ENCODE measurements at regions not wholly inside any gene's neighbourhood (a gene's known extent, or its start where the extent isn't known, plus 50 kb on each side); places are given as distances from the start of the nearest gene placed in this dataset.
A peak's percentile ranks its signal among the peaks of the same experiment; 100 is the strongest.
"Not testable (repeated sequence)": the region's sequence is repeated elsewhere in the genome, so short reads cannot be mapped to it uniquely, and the experiment has no call there.

- DNase-seq (ENCODE audit: low spot score): no peak
Observed at GRCh38 chr15:100720406-100720967, 118.1 kb downstream of the ASB7 start.

GRCh38 chr15:100721758-100722550 is 119.6 kb downstream of the ASB7 start:
- peak; percentile 77 for DNase-seq (ENCODE audit: low spot score)

GRCh38 chr15:100722551-100723314 is 120.3 kb downstream of the ASB7 start:
- DNase-seq (ENCODE audit: low spot score): no peak

- no peak for DNase-seq (ENCODE audit: low spot score)
Observed at GRCh38 chr15:100723315-100723801, 121.0 kb downstream of the ASB7 start.

DNA sequence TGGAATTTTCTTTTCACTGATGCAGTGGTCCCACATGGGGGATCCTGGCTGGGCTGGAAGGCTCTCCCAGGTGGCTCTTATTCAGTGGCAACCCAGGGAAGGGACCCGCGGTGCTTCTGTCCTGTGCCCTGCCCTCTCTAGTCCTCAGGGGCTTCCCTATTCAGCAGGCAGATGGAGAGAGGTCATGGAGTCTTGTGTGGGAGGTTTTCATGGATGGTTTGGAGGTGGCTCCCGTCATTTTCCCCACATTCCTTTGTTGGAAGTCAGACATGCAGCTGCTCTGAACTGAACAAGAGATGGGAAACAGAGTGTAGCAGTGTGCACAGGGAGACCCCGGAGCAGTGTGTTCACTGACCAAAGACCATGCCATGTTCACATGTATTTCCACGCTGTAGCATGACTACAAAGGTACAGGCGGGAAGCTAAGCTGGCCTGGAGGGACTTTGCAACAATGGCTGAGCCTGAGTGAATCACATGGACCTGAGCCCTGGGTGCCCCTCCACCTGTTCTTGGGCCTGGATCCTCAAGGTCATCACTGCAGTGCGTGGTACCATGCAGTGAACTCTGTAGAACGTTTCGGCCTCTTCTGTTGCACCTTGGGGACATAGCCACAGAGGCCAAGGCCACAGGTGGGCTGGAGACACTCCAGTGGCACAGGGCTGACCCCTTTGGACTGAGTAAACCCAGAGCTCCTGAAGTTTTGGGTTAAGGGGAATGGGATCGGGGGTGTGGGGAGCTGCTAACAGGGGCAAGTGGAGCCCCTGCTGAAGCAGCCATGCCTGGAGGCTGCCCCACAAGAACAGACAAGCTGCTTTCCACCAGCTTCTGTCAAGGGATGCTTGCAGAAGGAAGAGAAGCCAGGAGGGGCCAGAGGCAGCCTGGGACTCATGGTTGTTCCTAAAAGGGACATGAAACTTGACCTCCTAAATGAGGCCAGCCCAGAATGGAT is 123.0 kb downstream of the ASB7 start:
- DNase-seq (ENCODE audit: low spot score): peak; percentile 75

DNA sequence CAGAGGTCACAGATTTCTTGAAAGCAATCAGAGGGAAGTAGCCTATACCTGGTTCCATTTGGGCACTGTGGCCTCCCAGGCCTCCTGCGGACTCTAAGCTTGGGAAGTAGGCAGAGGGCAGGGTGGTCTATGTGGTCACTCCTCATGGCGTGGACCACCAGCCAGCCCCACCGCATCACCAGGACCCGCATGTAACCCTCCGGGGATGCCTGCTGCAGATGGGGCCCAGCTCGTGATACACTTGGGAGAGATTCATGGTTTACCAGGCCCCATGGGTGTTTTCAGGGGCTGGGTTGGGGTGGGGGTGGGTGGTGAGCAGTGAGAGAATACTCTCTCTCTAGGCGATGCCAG is 123.7 kb downstream of the ASB7 start:
- DNase-seq (ENCODE audit: low spot score): no peak

GRCh38 chr15:100726421-100727190 is 124.2 kb downstream of the ASB7 start:
- DNase-seq (ENCODE audit: low spot score): peak; percentile 53

GRCh38 chr15:100727291-100727851 is 125.0 kb downstream of the ASB7 start:
- DNase-seq (ENCODE audit: low spot score): peak; percentile 73

GRCh38 chr15:100728371-100729201 is 126.2 kb downstream of the ASB7 start:
- DNase-seq (ENCODE audit: low spot score): peak; percentile 73

- peak; percentile 78 for DNase-seq (ENCODE audit: low spot score)
Observed at GRCh38 chr15:100729461-100729860, 127.1 kb downstream of the ASB7 start.

DNA sequence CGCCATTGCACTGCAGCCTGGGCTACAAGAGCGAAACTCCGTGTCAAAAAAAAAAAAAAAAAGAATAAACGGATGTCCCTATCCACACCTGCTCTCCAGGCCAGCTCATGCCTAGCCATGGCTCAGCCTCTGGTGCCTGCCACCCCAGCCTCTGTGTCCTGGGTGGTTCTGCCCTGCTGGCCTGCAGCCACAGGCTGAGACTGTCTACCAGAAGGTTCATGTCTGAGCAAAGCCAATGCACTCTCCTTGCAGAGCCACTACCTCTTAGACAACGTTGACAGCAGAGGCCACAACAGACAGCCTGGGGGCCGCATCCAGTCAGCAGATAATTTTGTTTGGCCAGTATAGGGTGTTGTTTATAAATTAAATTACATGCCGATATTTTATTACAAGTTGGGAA is 127.7 kb downstream of the ASB7 start:
- DNase-seq (ENCODE audit: low spot score): no peak

GRCh38 chr15:100730655-100731266 is 128.4 kb downstream of the ASB7 start:
- no peak for DNase-seq (ENCODE audit: low spot score)

DNA sequence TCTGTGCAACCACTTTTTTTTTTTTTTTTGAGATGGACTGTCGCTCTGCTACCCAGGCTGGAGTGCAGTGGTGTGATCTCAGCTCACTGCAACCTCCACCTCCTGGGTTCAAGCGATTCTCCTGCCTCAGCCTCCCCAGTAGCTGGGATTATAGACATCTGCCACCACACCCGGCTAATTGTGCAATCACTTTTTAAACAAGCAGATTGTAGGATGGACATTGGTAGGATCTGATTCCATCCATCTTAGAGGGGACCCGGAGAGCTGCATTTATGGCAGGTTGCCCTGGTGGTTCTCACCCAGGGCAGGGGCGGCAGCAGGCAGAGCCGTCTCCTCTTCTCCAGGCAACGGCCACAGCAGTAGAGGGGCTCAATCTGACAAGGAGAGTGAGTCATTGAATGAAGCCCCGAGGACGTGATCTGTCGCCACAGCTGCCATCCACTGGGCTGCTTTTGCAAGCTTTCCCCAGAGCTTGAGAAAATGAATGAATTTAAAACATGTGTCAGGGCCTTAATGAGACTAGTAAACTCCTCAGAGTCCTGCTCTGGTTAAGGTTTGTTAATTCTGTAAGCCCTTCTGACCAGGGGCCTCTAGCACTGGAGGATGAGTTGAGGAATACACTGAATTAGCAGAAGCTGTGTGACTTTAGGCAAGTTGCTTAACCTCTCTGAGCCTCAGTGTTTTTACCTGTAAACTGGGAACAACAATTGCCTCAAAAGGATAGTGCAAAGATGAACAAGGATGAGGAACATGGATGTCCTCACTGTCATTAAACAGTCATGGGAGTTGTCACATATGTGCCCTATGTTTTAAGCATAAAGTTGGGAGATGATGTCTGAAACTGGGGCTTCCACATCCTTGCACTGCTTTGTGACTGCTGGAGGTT is 129.1 kb downstream of the ASB7 start:
- no peak for DNase-seq (ENCODE audit: low spot score)

- no peak for DNase-seq (ENCODE audit: low spot score)
Observed at GRCh38 chr15:100732211-100733055, 130.0 kb downstream of the ASB7 start.

DNA sequence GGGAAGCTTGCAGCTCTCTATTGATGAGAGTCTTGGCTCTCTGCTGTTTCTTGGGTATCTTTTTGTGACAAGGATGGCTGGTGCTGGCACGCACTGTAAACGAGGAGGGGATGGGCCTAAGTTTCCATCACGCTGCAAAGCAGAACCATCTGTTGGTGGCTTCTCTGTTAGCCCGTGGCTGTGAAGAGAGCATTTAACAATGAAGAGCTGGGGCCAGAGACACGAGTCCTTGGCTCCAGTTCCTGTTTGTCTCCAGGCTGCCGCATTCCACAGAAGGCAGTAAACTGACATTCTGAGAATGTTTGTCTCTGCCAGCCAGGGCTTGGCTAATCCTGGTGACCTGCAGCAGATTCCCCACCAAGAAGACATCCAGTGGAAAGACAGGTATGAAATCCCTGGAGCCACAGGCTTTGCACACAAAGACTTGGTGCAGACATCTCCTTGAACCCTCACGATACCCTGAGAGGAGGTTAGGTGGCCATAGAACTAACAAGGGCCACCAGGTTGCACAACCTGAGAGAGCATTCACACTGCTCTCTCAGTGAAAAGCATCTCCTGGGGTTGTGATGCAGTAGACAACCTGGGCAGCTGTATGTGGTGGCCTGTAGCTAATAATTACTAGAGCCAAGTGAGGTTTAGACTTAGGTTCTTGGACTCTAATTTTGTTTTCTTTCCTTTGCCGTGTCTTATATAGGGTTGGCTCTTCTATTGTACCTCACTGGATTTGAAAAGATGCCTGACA is 130.9 kb downstream of the ASB7 start:
- DNase-seq (ENCODE audit: low spot score): no peak

DNA sequence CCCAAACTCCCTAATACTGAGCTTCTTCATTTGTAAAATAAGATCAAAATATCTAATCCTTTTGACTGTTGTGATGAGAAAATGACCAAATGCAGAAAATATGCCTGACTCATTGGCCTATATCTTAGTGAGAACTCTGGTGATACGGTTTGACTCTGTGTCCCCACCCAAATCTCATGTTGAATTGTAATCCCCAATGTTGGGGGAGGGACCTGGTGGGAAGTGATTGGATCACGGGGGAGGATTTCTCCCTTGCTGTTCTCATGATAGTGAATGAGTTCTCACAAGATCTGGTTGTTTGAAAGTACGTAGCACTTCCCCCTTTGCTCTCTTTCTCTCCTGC is 131.4 kb downstream of the ASB7 start:
- not testable (repeated sequence) for DNase-seq (ENCODE audit: low spot score)
